ENCODE measurements at regions not wholly inside any gene's neighbourhood (a gene's known extent, or its start where the extent isn't known, plus 50 kb on each side); places are given as distances from the start of the nearest gene placed in this dataset.

GRCh38 chr6:149248693-149249369, 68.7 kb upstream of the TAB2 start:
- Histone ChIP-seq H3K9me3 (replicated peaks; ENCODE audit: control insufficient read depth, insufficient read depth, low read depth, low read length) (no peaks in the 10 kb centered on the region), H3K27me3 (ENCODE audit: control insufficient read depth in 2 of 2, insufficient read depth in 2 of 2, low read length in 2 of 2) (peaks cover 7 to 17% of the 10 kb centered on the region in 2 experiments; a peak in 3 of 5 replicates), H3K4me3 (no peak overlapping the region), H2AFZ (ENCODE audit: low read depth, low read length) (peak overlapping the region; percentile 24; the same call in 1 of the 2 replicates), H3K79me2 (ENCODE audit: control insufficient read depth, insufficient read depth, low read length) (no peaks in the 10 kb centered on the region), H4K20me1 (replicated peaks; ENCODE audit: control insufficient read depth, insufficient read depth, low read length) (no peaks in the 10 kb centered on the region), H3K27ac (ENCODE audit: extremely low read depth, low read depth, low read length) (no peak overlapping the region), H3K9ac (ENCODE audit: insufficient read depth in 1 of 2, low read depth in 2 of 2, low read length in 2 of 2) (no peak overlapping the region), H3K36me3 (ENCODE audit: control insufficient read depth, insufficient read depth, low read length) (no peaks in the 10 kb centered on the region), H3K4me1 (replicated peaks in 1 of 2; ENCODE audit: control insufficient read depth in 2 of 2, insufficient read depth in 2 of 2, low read length in 2 of 2) (peaks cover 0 to 10% of the 10 kb centered on the region in 2 experiments; a peak in 3 of 5 replicates), H3K9me1 (ENCODE audit: control insufficient read depth, insufficient read depth, low read length) (no peaks in the 10 kb centered on the region), H3K4me2 (ENCODE audit: insufficient read depth, low read length) (no peak overlapping the region; the same call in 1 of the 2 replicates)
- POLR2A ChIA-PET = interaction anchor here (0.5 to 0.9 kb wide), 3 partner anchors 12 to 30 kb away, joined by 3 to 4 read pairs (median 4); no protein-coding TSS in a partner anchor
- ATAC-seq = peak; percentile 69
- FAIRE-seq = no peak
- BruUV-seq (replicated peaks) = no TSS peak
- peak in 1 of 4 experiments; percentile 34 for DNase-seq (ENCODE audit: extremely low read depth in 1 of 4, low spot score in 3 of 4)
- in situ Hi-C loops (cut with MboI) = no loop called here
- CTCF ChIA-PET (ENCODE audit: low intra/inter-chr PET ratio) = no interaction called here
- 6% methylated on average over 4 of the region's 4 CpGs for WGBS (ENCODE audit: insufficient coverage, low coverage, missing lambda C conversion rate)
- intact Hi-C loops (cut with micrococcal nuclease) = no loop called here
- TF ChIP-seq ZSCAN32 (CRISPR knock-in tag; IDR thresholded peaks at IDR 0.05) = 0 out of 2 replicates have a peak, but pooled peaks have one; percentile 7
- TF ChIP-seq RNF219 (CRISPR knock-in tag; IDR thresholded peaks at IDR 0.05) = no peak
- no peak for TF ChIP-seq SRSF9 (IDR thresholded peaks at IDR 0.05; ENCODE audit: borderline replicate concordance, low read depth, low read length)
- TF ChIP-seq ARID2 (IDR thresholded peaks at IDR 0.05) = no peak
- no peak for TF ChIP-seq THAP12 (CRISPR knock-in tag; IDR thresholded peaks at IDR 0.05)
- TF ChIP-seq DIDO1 (tag; IDR thresholded peaks at IDR 0.05; ENCODE audit: low read depth) = peak; percentile 27; the same call in 1 of the 2 replicates
- peak; percentile 14; the same call in 1 of the 2 replicates for TF ChIP-seq SMARCE1 (IDR thresholded peaks at IDR 0.05)
- peak; percentile 77; the same call in 1 of the 2 replicates for TF ChIP-seq HBP1 (CRISPR knock-in tag; IDR thresholded peaks at IDR 0.05)
- TF ChIP-seq PBX2 (CRISPR knock-in tag; IDR thresholded peaks at IDR 0.05; ENCODE audit: low read depth) = no peak
- TF ChIP-seq PBX2 (tag; conservative IDR thresholded peaks at IDR 0.05; ENCODE audit: low read depth) = 0 out of 2 replicates have a peak, but pooled peaks have one; percentile 14
- TF ChIP-seq ZBTB26 (CRISPR knock-in tag; IDR thresholded peaks at IDR 0.05) = peak; percentile 52; the same call in 1 of the 2 replicates
